ENCODE measurements at regions not wholly inside any gene's neighbourhood (a gene's known extent, or its start where the extent isn't known, plus 50 kb on each side); places are given as distances from the start of the nearest gene placed in this dataset.

- H3K27ac Mint-ChIP-seq (ENCODE audit: unreplicated experiment), result no peak overlapping the region
- H3K4me3 Mint-ChIP-seq (ENCODE audit: unreplicated experiment), result no peak overlapping the region
- H3K27me3 Mint-ChIP-seq (ENCODE audit: unreplicated experiment), result peaks cover 1% of the 10 kb centered on the region
- H3K36me3 Mint-ChIP-seq (ENCODE audit: unreplicated experiment), result peaks cover 4% of the 10 kb centered on the region
- peaks cover 4% of the 10 kb centered on the region for H3K9me3 Mint-ChIP-seq (ENCODE audit: unreplicated experiment)
- TF ChIP-seq CTCF (IDR thresholded peaks at IDR 0.05; ENCODE audit: partially characterized antibody, unreplicated experiment), result no peak
- H3K4me1 Mint-ChIP-seq (ENCODE audit: low read depth, unreplicated experiment), result peaks cover 24% of the 10 kb centered on the region
- DNase-seq, result no peak
Measured at GRCh38 chr5:124844371-124844920, 98.0 kb upstream of the ZNF608 start.

GRCh38 chr5:124847907-124848306 is 101.5 kb upstream of the ZNF608 start:
- Mint-ChIP-seq H3K27me3 (ENCODE audit: unreplicated experiment) (peaks cover under 1% of the 10 kb centered on the region), H3K4me3 (ENCODE audit: unreplicated experiment) (peak overlapping the region; percentile 34), H3K27ac (ENCODE audit: unreplicated experiment) (no peak overlapping the region), H3K36me3 (ENCODE audit: unreplicated experiment) (peaks cover under 1% of the 10 kb centered on the region), H3K4me1 (ENCODE audit: low read depth, unreplicated experiment) (peaks cover 21% of the 10 kb centered on the region), H3K9me3 (ENCODE audit: unreplicated experiment) (peaks cover under 1% of the 10 kb centered on the region)
- no peak for DNase-seq
- no peak for TF ChIP-seq CTCF (IDR thresholded peaks at IDR 0.05; ENCODE audit: partially characterized antibody, unreplicated experiment)

GRCh38 chr5:124849774-124850173 is 103.3 kb upstream of the ZNF608 start:
- no peaks in the 10 kb centered on the region for H3K27me3 Mint-ChIP-seq (ENCODE audit: unreplicated experiment)
- no peaks in the 10 kb centered on the region for H3K36me3 Mint-ChIP-seq (ENCODE audit: unreplicated experiment)
- H3K4me1 Mint-ChIP-seq (ENCODE audit: low read depth, unreplicated experiment), result peaks cover 21% of the 10 kb centered on the region
- peak overlapping the region; percentile 28 for H3K4me3 Mint-ChIP-seq (ENCODE audit: unreplicated experiment)
- H3K27ac Mint-ChIP-seq (ENCODE audit: unreplicated experiment), result peak overlapping the region; percentile 80
- no peak for TF ChIP-seq CTCF (IDR thresholded peaks at IDR 0.05; ENCODE audit: partially characterized antibody, unreplicated experiment)
- DNase-seq, result no peak
- H3K9me3 Mint-ChIP-seq (ENCODE audit: unreplicated experiment), result no peaks in the 10 kb centered on the region

GRCh38 chr5:124856726-124857125 is 110.3 kb upstream of the ZNF608 start:
- Mint-ChIP-seq H3K27ac (ENCODE audit: unreplicated experiment) (no peak overlapping the region), H3K4me3 (ENCODE audit: unreplicated experiment) (no peak overlapping the region), H3K4me1 (ENCODE audit: low read depth, unreplicated experiment) (peaks cover 12% of the 10 kb centered on the region), H3K36me3 (ENCODE audit: unreplicated experiment) (no peaks in the 10 kb centered on the region), H3K9me3 (ENCODE audit: unreplicated experiment) (no peaks in the 10 kb centered on the region), H3K27me3 (ENCODE audit: unreplicated experiment) (peaks cover 3% of the 10 kb centered on the region)
- no peak for TF ChIP-seq CTCF (IDR thresholded peaks at IDR 0.05; ENCODE audit: partially characterized antibody, unreplicated experiment)
- no peak for DNase-seq

GRCh38 chr5:124858612-124859011 is 112.2 kb upstream of the ZNF608 start:
- peaks cover 12% of the 10 kb centered on the region for H3K4me1 Mint-ChIP-seq (ENCODE audit: low read depth, unreplicated experiment)
- H3K9me3 Mint-ChIP-seq (ENCODE audit: unreplicated experiment), result no peaks in the 10 kb centered on the region
- H3K4me3 Mint-ChIP-seq (ENCODE audit: unreplicated experiment), result peak overlapping the region; percentile 68
- H3K27ac Mint-ChIP-seq (ENCODE audit: unreplicated experiment), result peak overlapping the region; percentile 91
- H3K36me3 Mint-ChIP-seq (ENCODE audit: unreplicated experiment), result no peaks in the 10 kb centered on the region
- peaks cover 3% of the 10 kb centered on the region for H3K27me3 Mint-ChIP-seq (ENCODE audit: unreplicated experiment)
- no peak for TF ChIP-seq CTCF (IDR thresholded peaks at IDR 0.05; ENCODE audit: partially characterized antibody, unreplicated experiment)
- no peak for DNase-seq

Measured in glutamatergic neuron (in vitro differentiated cells).